GM12878 (cell line): ENCODE measurements at regions not wholly inside any gene's neighbourhood (a gene's known extent, or its start where the extent isn't known, plus 50 kb on each side); places are given as distances from the start of the nearest gene placed in this dataset.

Source experiments
- ATAC-seq: fragments of 200-7000 bp; cut with Tn5 transposase; 3 replicates; pipeline ENCODE4 v1.9.1; 2020; ENCODE audit warnings: mild to moderate bottlenecking, moderate library complexity
- BruUV-seq: library from RNA; stranded (reverse); fragments of 400-500 nt; replicated peaks from 2 replicates; lab custom pipeline; 2021; lab: Mats Ljungman, UMichigan
- CTCF ChIA-PET: fragments of 300-600 bp; sonication (Branson Sonifier 250); formaldehyde crosslinking; extraction: SDS; loops from one replicate; lab custom pipeline; 2021; ENCODE audit warnings: inconsistent platforms; lab: Yijun Ruan, JAX
- POLR2A ChIA-PET: fragments of 350-600 bp; formaldehyde crosslinking; extraction: SDS; loops from one replicate; lab custom pipeline; 2021; ENCODE audit warnings: inconsistent platforms; lab: Charles Lee
- RAD21 ChIA-PET: fragments of 300-600 bp; sonication (Branson Sonifier 250); formaldehyde crosslinking; loops from one replicate; lab custom pipeline; 2023; ENCODE audit warnings: antibody characterized with exemption; ENCODE audit not compliant: unreplicated experiment; lab: Charles Lee
- SMC1A ChIA-PET: fragments of 300-600 bp; sonication (Branson Sonifier 250); formaldehyde crosslinking; loops from one replicate; lab custom pipeline; 2023; ENCODE audit not compliant: unreplicated experiment, uncharacterized antibody; lab: Charles Lee
- DNase-seq: peaks from one replicate; pipeline ENCODE4 v3.0.0-alpha.2; 2011; ENCODE audit warnings: low read depth, low spot score
- FAIRE-seq: peaks from 3 replicates; lab custom pipeline; 2011; peaks lifted over from hg19 to GRCh38; lab: Jason Lieb, UNC
- H2AFZ ChIP-seq: 2 replicates; pipeline ENCODE4 v1.6.0; 2011; ENCODE audit warnings: low read depth, low read length, control low read depth; ENCODE audit not compliant: control insufficient read depth
- H3K27ac ChIP-seq: 2 replicates; pipeline ENCODE4 v1.5.1; 2011; ENCODE audit warnings: control low read depth; ENCODE audit not compliant: control insufficient read depth, insufficient read depth
- H3K27me3 ChIP-seq, 2 experiments: replicated peaks in 1 of 2; 2 replicates each; pipeline versions ENCODE4 v1.6.0 to v1.6.1; 2011; ENCODE audit warnings: low read length in 1 of 2; ENCODE audit not compliant: control insufficient read depth in 2 of 2, insufficient read depth in 2 of 2
- H3K36me3 ChIP-seq, 2 experiments: 2 replicates each; pipeline ENCODE4 v1.5.1; 2011; ENCODE audit warnings: low read length in 1 of 2; ENCODE audit not compliant: control insufficient read depth in 2 of 2, insufficient read depth in 2 of 2
- H3K4me1 ChIP-seq: 2 replicates; pipeline ENCODE4 v1.6.1; 2011; ENCODE audit warnings: mild to moderate bottlenecking, low read length, moderate library complexity, mixed read lengths; ENCODE audit not compliant: control insufficient read depth, insufficient read depth
- H3K4me2 ChIP-seq: 2 replicates; pipeline ENCODE4 v1.6.0; 2011; ENCODE audit warnings: control low read depth; ENCODE audit not compliant: control insufficient read depth, insufficient read depth
- H3K4me3 ChIP-seq: fragments of 200-600 bp; sonication (generic); 2 replicates; pipeline ENCODE4 v1.5.1; 2016
- H3K79me2 ChIP-seq: 2 replicates; pipeline ENCODE4 v1.6.0; 2011; ENCODE audit warnings: low read length; ENCODE audit not compliant: control insufficient read depth, insufficient read depth
- H3K9ac ChIP-seq: 2 replicates; pipeline ENCODE4 v1.8.0; 2011; ENCODE audit warnings: low read length, control low read depth, mixed read lengths; ENCODE audit not compliant: control insufficient read depth, insufficient read depth
- H3K9me3 ChIP-seq: replicated peaks from 3 replicates; pipeline ENCODE4 v1.5.1; 2011; ENCODE audit warnings: mild to moderate bottlenecking, low read length; ENCODE audit not compliant: control insufficient read depth, insufficient read depth
- H4K20me1 ChIP-seq: 2 replicates; pipeline ENCODE4 v1.6.0; 2011; ENCODE audit not compliant: control insufficient read depth, insufficient read depth
- BCL11A ChIP-seq: IDR thresholded peaks from 2 replicates; pipeline ENCODE4 v1.6.1; 2011; ENCODE audit warnings: low read depth, low read length
- HCFC1 ChIP-seq: fragments of 150-350 bp; IDR thresholded peaks from 2 replicates; pipeline ENCODE4 v1.6.1; 2014; ENCODE audit warnings: low read length
- IKZF1 ChIP-seq: fragments of 450-650 bp; conservative IDR thresholded peaks from 2 replicates; pipeline ENCODE4 v1.6.1; 2017; ENCODE audit warnings: antibody characterized with exemption, mild to moderate bottlenecking
- IKZF2 ChIP-seq, 2 experiments: fragments of 450-650 bp; IDR thresholded peaks; 2 replicates each; pipeline ENCODE4 v1.6.1; 2017; ENCODE audit warnings: mild to moderate bottlenecking in 2 of 2, moderate library complexity in 2 of 2
- KDM1A ChIP-seq: fragments of 200-600 bp; sonication (generic); IDR thresholded peaks from 2 replicates; pipeline ENCODE4 v1.6.1; 2016; ENCODE audit warnings: borderline replicate concordance
- NR2C2 ChIP-seq: IDR thresholded peaks from 2 replicates; pipeline ENCODE4 v1.6.1; 2011; ENCODE audit warnings: borderline replicate concordance, low read depth; ENCODE audit not compliant: control insufficient read depth, insufficient read length
- POLR2A ChIP-seq: IDR thresholded peaks from 2 replicates; pipeline ENCODE4 v1.6.1; 2011; ENCODE audit warnings: low read depth, mild to moderate bottlenecking, low read length
- RCOR1 ChIP-seq: conservative IDR thresholded peaks from 2 replicates; pipeline ENCODE4 v1.6.1; 2012; ENCODE audit warnings: low read depth, low read length, improper control_type of control experiment
- SMC3 ChIP-seq: IDR thresholded peaks from 2 replicates; pipeline ENCODE4 v1.6.1; 2011; ENCODE audit warnings: low read length, improper control_type of control experiment, borderline replicate concordance
- STAT3 ChIP-seq: IDR thresholded peaks from 2 replicates; pipeline ENCODE4 v1.6.1; 2011; ENCODE audit warnings: low read depth, low read length, improper control_type of control experiment
- ZSCAN29 ChIP-seq: fragments of 450-650 bp; IDR thresholded peaks from 2 replicates; pipeline ENCODE4 v1.6.1; 2017; ENCODE audit warnings: mild to moderate bottlenecking, moderate library complexity
- WGBS: methylation state at CpG from one replicate; pipeline ENCODE4 v1.1.6; 2016; ENCODE audit warnings: low lambda C conversion rate; ENCODE audit not compliant: insufficient replicate concordance, insufficient coverage; ENCODE audit errors: missing lambda C conversion rate; 5-methylcytosine and 5-hydroxymethylcytosine counted together
- in situ Hi-C: fragments of 300-500 bp; cut with MboI; formaldehyde crosslinking; loops from 9 replicates; pipeline ENCODE4 v1.14.3; 2018; ENCODE audit warnings: mixed read lengths
- intact Hi-C: fragments of 100-400 bp; cut with micrococcal nuclease; formaldehyde crosslinking; loops from one replicate; pipeline ENCODE4 v1.14.2; 2022; ENCODE audit not compliant: unreplicated experiment
- TF ChIP-seq, protein P1 (sequence below): IDR thresholded peaks from 2 replicates; pipeline ENCODE4 v1.6.1; 2011; ENCODE audit warnings: borderline replicate concordance, low read depth, mild to moderate bottlenecking, moderate library complexity, low read length; ENCODE audit not compliant: insufficient read depth, poor library complexity, severe bottlenecking
- TF ChIP-seq, protein P2 (sequence below): fragments of 450-650 bp; IDR thresholded peaks from 2 replicates; pipeline ENCODE4 v1.6.1; 2017; ENCODE audit warnings: antibody characterized with exemption, mild to moderate bottlenecking, moderate library complexity
- TF ChIP-seq, protein P3 (sequence below): fragments of 450-650 bp; IDR thresholded peaks from 2 replicates; pipeline ENCODE4 v1.6.1; 2017; ENCODE audit warnings: mild to moderate bottlenecking, moderate library complexity
- TF ChIP-seq, protein P4 (sequence below): IDR thresholded peaks from 2 replicates; pipeline ENCODE4 v1.6.1; 2012; ENCODE audit warnings: low read depth, low read length, improper control_type of control experiment
- TF ChIP-seq, protein P5 (sequence below): IDR thresholded peaks from 2 replicates; pipeline ENCODE4 v1.6.1; 2011; ENCODE audit warnings: low read depth, mild to moderate bottlenecking, low read length, moderate library complexity, borderline replicate concordance; ENCODE audit errors: extremely low read depth

DNA sequence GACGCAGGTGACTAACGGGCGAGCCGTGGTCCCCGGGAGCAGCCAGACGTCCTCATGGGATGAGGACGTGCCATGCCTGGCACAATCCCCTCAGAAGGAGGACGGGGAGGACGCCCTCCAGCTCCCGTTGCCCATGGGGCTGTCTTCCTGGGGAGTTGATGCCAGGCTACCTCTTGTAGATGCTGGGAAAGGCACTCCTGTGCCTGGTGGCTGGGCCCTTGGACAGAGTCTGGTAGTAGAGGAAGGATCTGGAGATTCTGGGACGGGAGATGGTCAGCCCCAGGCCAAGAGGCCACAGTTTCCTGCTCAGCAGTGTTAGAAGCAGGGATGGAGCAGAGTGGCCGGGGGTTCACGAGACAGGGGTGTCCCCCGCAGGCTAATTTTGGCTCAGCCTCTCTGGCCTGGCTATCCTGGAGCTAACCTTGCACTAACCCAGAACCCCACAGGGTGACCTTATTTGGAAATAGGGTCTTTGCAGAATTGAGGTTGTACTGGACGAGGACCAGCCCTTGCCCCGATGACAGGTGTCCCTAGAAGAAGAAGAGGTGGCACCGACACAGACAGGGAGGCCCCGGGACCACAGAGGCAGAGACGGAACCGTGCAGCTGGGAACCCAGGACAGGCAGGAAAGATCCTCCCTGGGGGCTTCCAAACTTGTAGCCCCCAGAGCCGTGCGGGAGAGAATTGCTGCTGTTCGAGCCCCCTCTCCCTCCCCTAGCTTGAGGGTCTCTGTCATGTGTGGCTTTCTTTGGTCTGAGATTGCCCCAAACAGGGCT, 50.1 kb upstream of the ADRA2C start:
- ChIA-PET CTCF (no interaction called here), POLR2A (no interaction called here), RAD21 (no interaction called here), SMC1A (no interaction called here)
- no peak overlapping the region for H3K27ac ChIP-seq
- ATAC-seq (no peak), DNase-seq (no peak), FAIRE-seq (no peak)
- WGBS: 28% methylated on average over 23 of the region's 23 CpGs
- H3K27me3 ChIP-seq: no peaks in the 10 kb centered on the region; a peak in 1 of 4 replicates
- no peaks in the 10 kb centered on the region; the same call in 2 of the 3 replicates for H3K9me3 ChIP-seq
- intact Hi-C loops (no loop called here), in situ Hi-C loops (no loop called here)
- H2AFZ ChIP-seq: no peak overlapping the region
- H3K4me2 ChIP-seq: no peak overlapping the region
- H4K20me1 ChIP-seq: no peaks in the 10 kb centered on the region
- no peaks in the 10 kb centered on the region for H3K36me3 ChIP-seq
- no TSS peak for BruUV-seq
- H3K4me1 ChIP-seq: no peaks in the 10 kb centered on the region
- no peak overlapping the region for H3K9ac ChIP-seq
- no peaks in the 10 kb centered on the region for H3K79me2 ChIP-seq
- H3K4me3 ChIP-seq: no peak overlapping the region
- no peak for TF ChIP-seq RCOR1
- TF ChIP-seq ZSCAN29: no peak
- TF ChIP-seq, protein P1, sequence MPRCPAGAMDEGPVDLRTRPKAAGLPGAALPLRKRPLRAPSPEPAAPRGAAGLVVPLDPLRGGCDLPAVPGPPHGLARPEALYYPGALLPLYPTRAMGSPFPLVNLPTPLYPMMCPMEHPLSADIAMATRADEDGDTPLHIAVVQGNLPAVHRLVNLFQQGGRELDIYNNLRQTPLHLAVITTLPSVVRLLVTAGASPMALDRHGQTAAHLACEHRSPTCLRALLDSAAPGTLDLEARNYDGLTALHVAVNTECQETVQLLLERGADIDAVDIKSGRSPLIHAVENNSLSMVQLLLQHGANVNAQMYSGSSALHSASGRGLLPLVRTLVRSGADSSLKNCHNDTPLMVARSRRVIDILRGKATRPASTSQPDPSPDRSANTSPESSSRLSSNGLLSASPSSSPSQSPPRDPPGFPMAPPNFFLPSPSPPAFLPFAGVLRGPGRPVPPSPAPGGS: no peak
- no peak for TF ChIP-seq HCFC1
- no peak for TF ChIP-seq BCL11A
- TF ChIP-seq, protein P2, sequence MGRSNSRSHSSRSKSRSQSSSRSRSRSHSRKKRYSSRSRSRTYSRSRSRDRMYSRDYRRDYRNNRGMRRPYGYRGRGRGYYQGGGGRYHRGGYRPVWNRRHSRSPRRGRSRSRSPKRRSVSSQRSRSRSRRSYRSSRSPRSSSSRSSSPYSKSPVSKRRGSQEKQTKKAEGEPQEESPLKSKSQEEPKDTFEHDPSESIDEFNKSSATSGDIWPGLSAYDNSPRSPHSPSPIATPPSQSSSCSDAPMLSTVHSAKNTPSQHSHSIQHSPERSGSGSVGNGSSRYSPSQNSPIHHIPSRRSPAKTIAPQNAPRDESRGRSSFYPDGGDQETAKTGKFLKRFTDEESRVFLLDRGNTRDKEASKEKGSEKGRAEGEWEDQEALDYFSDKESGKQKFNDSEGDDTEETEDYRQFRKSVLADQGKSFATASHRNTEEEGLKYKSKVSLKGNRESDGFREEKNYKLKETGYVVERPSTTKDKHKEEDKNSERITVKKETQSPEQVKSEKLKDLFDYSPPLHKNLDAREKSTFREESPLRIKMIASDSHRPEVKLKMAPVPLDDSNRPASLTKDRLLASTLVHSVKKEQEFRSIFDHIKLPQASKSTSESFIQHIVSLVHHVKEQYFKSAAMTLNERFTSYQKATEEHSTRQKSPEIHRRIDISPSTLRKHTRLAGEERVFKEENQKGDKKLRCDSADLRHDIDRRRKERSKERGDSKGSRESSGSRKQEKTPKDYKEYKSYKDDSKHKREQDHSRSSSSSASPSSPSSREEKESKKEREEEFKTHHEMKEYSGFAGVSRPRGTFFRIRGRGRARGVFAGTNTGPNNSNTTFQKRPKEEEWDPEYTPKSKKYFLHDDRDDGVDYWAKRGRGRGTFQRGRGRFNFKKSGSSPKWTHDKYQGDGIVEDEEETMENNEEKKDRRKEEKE: no peak
- TF ChIP-seq, protein P3, sequence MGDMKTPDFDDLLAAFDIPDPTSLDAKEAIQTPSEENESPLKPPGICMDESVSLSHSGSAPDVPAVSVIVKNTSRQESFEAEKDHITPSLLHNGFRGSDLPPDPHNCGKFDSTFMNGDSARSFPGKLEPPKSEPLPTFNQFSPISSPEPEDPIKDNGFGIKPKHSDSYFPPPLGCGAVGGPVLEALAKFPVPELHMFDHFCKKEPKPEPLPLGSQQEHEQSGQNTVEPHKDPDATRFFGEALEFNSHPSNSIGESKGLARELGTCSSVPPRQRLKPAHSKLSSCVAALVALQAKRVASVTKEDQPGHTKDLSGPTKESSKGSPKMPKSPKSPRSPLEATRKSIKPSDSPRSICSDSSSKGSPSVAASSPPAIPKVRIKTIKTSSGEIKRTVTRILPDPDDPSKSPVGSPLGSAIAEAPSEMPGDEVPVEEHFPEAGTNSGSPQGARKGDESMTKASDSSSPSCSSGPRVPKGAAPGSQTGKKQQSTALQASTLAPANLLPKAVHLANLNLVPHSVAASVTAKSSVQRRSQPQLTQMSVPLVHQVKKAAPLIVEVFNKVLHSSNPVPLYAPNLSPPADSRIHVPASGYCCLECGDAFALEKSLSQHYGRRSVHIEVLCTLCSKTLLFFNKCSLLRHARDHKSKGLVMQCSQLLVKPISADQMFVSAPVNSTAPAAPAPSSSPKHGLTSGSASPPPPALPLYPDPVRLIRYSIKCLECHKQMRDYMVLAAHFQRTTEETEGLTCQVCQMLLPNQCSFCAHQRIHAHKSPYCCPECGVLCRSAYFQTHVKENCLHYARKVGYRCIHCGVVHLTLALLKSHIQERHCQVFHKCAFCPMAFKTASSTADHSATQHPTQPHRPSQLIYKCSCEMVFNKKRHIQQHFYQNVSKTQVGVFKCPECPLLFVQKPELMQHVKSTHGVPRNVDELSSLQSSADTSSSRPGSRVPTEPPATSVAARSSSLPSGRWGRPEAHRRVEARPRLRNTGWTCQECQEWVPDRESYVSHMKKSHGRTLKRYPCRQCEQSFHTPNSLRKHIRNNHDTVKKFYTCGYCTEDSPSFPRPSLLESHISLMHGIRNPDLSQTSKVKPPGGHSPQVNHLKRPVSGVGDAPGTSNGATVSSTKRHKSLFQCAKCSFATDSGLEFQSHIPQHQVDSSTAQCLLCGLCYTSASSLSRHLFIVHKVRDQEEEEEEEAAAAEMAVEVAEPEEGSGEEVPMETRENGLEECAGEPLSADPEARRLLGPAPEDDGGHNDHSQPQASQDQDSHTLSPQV: no peak
- TF ChIP-seq IKZF2 (IDR thresholded peaks at IDR 0.05): no peak
- no peak for TF ChIP-seq NR2C2
- TF ChIP-seq SMC3: no peak
- no peak for TF ChIP-seq STAT3
- no peak for TF ChIP-seq POLR2A
- TF ChIP-seq IKZF1: no peak
- TF ChIP-seq KDM1A: no peak
- TF ChIP-seq, protein P4, sequence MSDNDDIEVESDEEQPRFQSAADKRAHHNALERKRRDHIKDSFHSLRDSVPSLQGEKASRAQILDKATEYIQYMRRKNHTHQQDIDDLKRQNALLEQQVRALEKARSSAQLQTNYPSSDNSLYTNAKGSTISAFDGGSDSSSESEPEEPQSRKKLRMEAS: no peak
- TF ChIP-seq, protein P5, sequence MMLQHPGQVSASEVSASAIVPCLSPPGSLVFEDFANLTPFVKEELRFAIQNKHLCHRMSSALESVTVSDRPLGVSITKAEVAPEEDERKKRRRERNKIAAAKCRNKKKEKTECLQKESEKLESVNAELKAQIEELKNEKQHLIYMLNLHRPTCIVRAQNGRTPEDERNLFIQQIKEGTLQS: no peak
